IMR-90 (cell line): ENCODE measurements at regions not wholly inside any gene's neighbourhood (a gene's known extent, or its start where the extent isn't known, plus 50 kb on each side); places are given as distances from the start of the nearest gene placed in this dataset.

ENCODE experiments used
- CEBPB ChIP-seq: IDR thresholded peaks from 2 replicates; pipeline ENCODE4 v1.6.1; 2012; ENCODE audit warnings: low read depth, low read length, improper control_type of control experiment
- CHD1 ChIP-seq: IDR thresholded peaks from 2 replicates; pipeline ENCODE4 v1.6.1; 2012; ENCODE audit warnings: low read depth, low read length, improper control_type of control experiment
- CTCF ChIP-seq: conservative IDR thresholded peaks from 2 replicates; pipeline ENCODE4 v1.5.1; 2012; ENCODE audit warnings: mild to moderate bottlenecking, low read depth, low read length, improper control_type of control experiment
- ELK1 ChIP-seq: fragments of 150-350 bp; IDR thresholded peaks from 2 replicates; pipeline ENCODE4 v1.6.1; 2016; ENCODE audit warnings: low read depth, mild to moderate bottlenecking, low read length, moderate library complexity, borderline replicate concordance
- MAZ ChIP-seq: IDR thresholded peaks from 2 replicates; pipeline ENCODE4 v1.6.1; 2012; ENCODE audit warnings: low read depth, mild to moderate bottlenecking, low read length, improper control_type of control experiment, moderate library complexity, borderline replicate concordance
- MXI1 ChIP-seq: IDR thresholded peaks from 2 replicates; pipeline ENCODE4 v1.6.1; 2012; ENCODE audit warnings: low read depth, mild to moderate bottlenecking, low read length, moderate library complexity, borderline replicate concordance
- NFE2L2 ChIP-seq: fragments of 150-350 bp; IDR thresholded peaks from 2 replicates; pipeline ENCODE4 v1.6.1; 2016; ENCODE audit warnings: low read depth, mild to moderate bottlenecking, low read length
- POLR2A ChIP-seq: IDR thresholded peaks from 2 replicates; pipeline ENCODE4 v1.6.1; 2012; ENCODE audit warnings: mild to moderate bottlenecking, low read depth, low read length
- RAD21 ChIP-seq: IDR thresholded peaks from 2 replicates; pipeline ENCODE4 v1.6.1; 2012; ENCODE audit warnings: low read length, improper control_type of control experiment
- RCOR1 ChIP-seq: IDR thresholded peaks from 2 replicates; pipeline ENCODE4 v1.6.1; 2012; ENCODE audit warnings: mild to moderate bottlenecking, low read length, improper control_type of control experiment; ENCODE audit not compliant: insufficient replicate concordance
- SMC3 ChIP-seq: fragments of 150-350 bp; IDR thresholded peaks from 2 replicates; pipeline ENCODE4 v1.6.1; 2016; ENCODE audit warnings: low read depth, mild to moderate bottlenecking, antibody characterized with exemption, low read length, moderate library complexity
- USF2 ChIP-seq: fragments of 150-350 bp; IDR thresholded peaks from 2 replicates; pipeline ENCODE4 v1.6.1; 2017; ENCODE audit warnings: mild to moderate bottlenecking, antibody characterized with exemption, low read length, low read depth

GRCh38 chr21:32103361-32103760 is 175.5 kb downstream of the MIS18A start:
- TF ChIP-seq CTCF (no peak), MXI1 (no peak), POLR2A (no peak), RAD21 (no peak), CHD1 (no peak), NFE2L2 (no peak), MAZ (no peak), ELK1 (no peak), USF2 (no peak), CEBPB (no peak), SMC3 (no peak), RCOR1 (no peak)
